GM12891 (cell line): ENCODE measurements at regions not wholly inside any gene's neighbourhood (a gene's known extent, or its start where the extent isn't known, plus 50 kb on each side); places are given as distances from the start of the nearest gene placed in this dataset.

Experiments used
- POLR2A ChIP-seq: IDR thresholded peaks from 2 replicates; pipeline ENCODE4 v1.6.1; 2011; ENCODE audit warnings: low read depth, low read length, control low read depth
- POLR2AphosphoS5 ChIP-seq: IDR thresholded peaks from 2 replicates; pipeline ENCODE4 v1.6.1; 2011; ENCODE audit warnings: low read depth, low read length, control low read depth
- TAF1 ChIP-seq: IDR thresholded peaks from 2 replicates; pipeline ENCODE4 v1.6.1; 2011; ENCODE audit warnings: low read depth, low read length, control low read depth

DNA sequence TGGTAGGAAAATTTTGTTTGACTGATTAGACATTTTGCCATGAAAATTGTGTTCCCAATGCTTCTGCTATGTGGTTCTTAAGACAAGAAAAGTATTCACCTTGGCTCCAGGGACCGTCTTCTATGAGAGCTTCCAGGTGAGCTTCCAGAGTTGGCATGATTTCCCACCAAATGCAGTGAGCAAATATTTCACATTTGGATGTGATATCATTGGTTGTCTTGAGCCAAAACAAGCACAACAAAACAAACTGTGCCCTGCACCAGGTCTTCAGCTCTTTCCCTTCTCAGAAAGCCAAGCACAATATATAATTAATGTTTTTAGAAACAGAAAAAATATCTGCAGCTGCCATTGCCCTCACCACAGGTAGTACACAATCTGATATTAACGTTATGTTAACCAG is 1009.0 kb downstream of the PLA2G4A start:
- TF ChIP-seq TAF1 (no peak), POLR2A (no peak), POLR2AphosphoS5 (no peak)
